ENCODE measurements at regions not wholly inside any gene's neighbourhood (a gene's known extent, or its start where the extent isn't known, plus 50 kb on each side); places are given as distances from the start of the nearest gene placed in this dataset.
"Not testable (repeated sequence)": the region's sequence is repeated elsewhere in the genome, so short reads cannot be mapped to it uniquely, and the experiment has no call there.

GRCh38 chr14:87813686-87814085, 179.3 kb downstream of the GALC start:
- no peak for DNase-seq

GRCh38 chr14:87813211-87813610, 179.8 kb downstream of the GALC start:
- DNase-seq: no peak

- DNase-seq: no peak
Measured at GRCh38 chr14:87811246-87811645, 181.7 kb downstream of the GALC start.

- DNase-seq: no peak
Measured at GRCh38 chr14:87810711-87811110, 182.3 kb downstream of the GALC start.

DNA sequence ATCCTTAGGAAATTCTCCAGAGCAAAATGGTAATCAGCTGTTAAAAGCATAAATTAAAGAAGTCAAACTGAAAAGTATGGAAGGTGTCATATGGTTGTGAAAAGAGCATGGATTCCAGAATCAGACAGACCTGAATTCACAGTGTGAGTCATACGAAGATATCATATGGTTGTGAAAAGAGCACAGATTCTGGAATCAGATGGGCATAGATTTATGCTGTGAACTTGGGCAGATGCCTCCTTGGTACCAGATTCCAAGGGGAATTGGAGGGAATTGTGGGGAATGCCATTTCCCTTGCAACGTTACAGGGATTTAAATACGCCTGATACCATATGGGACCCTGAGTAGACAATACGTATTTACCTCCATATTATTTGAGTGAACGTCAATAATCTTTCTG, 183.7 kb downstream of the GALC start:
- no peak for DNase-seq

DNA sequence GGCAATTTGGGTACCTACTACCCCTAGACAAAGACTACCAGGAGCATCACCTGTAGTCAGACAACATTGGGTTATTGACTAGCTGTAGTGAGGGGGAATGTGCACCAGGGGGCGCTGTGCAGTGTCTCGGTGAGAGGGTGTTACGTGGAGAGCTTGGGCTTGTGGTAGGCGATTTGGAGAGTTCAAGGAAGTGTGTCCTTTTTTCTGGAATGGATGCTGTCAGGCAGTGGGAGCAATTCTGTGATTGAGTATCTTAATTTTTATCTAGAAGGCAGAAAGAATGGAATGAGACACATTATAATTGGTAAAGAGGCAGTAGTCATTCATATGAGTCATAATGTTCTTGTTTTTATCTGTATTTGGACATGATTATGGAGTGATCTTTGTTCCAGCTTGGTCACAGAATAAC, 187.7 kb downstream of the GALC start:
- peak; percentile 23 for DNase-seq

GRCh38 chr14:87800216-87800615, 192.8 kb downstream of the GALC start:
- DNase-seq: no peak

DNA sequence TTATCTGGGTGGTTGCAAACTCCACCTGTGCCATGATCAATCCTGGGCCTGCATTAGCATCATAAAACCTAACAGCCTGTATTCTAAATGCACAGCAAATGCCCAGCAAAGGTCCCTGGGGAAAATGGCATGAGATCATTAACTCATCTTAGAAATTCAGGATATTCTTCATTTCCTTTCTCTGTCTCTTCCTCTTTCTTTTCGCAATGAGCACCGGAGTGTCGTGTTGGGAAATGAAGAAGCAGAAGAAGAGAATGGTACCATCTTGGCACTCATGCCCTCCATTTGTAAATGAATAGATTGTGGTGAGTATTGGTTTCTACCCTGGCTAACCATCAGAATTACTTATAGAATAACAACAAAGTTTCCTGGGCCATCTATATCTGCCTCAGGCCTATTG, 193.6 kb downstream of the GALC start:
- no peak for DNase-seq

- DNase-seq: no peak
Measured at GRCh38 chr14:87797001-87797400, 196.0 kb downstream of the GALC start.

DNA sequence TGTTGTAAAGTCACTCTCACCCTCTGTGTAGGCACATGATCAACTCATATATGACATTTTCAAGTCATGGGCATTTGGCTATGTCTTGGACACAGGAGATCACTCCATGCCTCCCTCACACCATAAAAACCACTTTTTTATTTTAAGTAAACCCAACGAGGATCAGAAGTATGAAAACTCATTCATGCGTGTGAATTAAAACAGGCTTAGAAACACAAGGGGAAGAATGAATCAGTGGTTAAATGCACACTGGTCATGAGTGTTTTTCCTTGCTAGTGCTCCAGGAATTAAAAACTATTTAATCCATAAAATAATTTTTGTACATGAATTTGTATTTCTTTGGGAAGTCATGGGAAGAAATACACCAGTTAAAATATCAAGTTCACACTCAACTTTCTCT, 198.4 kb downstream of the GALC start:
- DNase-seq: no peak

GRCh38 chr14:87785897-87786296, 207.1 kb downstream of the GALC start:
- DNase-seq: no peak

DNA sequence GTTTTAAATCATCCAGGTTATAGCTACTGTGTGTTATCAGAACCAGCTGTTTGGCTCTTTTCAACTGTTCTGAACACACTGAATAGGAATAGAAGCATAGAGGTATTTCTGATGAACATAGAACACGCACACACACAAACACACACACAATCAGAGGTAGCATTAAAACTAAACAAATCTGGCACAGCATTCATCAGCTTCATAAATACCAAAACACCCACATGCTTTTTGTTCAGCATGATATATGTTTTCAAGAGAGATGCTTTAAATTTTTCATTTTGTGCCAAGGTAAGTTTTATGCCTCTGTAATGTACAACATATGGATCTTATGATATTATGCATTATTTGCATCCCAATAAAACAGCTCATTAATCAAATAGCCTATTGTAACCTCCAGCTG, 208.6 kb downstream of the GALC start:
- DNase-seq: no peak

- no peak for DNase-seq
Measured at GRCh38 chr14:87783071-87783470, 209.9 kb downstream of the GALC start.

GRCh38 chr14:87772854-87773253, 220.1 kb downstream of the GALC start:
- no peak for DNase-seq

DNA sequence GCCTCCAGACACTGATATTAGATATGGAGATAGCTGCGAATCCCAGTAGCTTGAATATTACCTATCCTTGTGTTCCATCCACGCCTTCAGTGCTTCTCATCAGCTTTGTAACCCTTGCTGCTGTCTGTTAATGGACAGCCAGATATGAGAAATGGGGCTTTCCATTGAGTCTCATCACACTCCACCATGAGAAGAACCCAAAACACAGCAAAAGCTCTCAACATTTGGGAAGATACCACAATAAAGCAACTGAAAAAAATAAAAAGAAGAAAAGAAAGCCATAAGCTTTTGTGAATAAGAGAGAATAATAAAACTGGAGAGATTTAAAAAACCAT, 225.4 kb downstream of the GALC start:
- DNase-seq: no peak

GRCh38 chr14:87758876-87759275, 234.1 kb downstream of the GALC start:
- DNase-seq: no peak

DNA sequence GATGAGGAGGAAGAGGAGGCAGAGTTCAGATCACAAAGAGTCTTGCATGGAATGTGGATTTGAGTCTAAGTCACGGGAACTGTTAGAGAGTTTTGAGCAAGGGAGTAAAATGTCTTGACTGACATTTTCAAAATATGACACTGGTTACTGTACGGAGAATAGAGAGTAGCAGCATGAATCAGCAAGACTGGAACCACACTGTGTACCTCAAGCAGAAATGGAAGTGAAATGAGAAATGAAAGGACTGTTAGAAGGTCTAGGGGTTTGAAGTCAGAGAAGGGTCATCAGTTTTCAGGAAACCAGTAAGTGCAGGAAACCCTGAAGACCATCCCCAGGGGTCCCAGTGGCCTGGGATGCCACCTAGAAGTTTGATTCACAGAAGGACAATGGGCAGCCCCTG, 236.3 kb downstream of the GALC start:
- DNase-seq: no peak

- DNase-seq: no peak
Measured at GRCh38 chr14:87754520-87755223, 238.3 kb downstream of the GALC start.

DNA sequence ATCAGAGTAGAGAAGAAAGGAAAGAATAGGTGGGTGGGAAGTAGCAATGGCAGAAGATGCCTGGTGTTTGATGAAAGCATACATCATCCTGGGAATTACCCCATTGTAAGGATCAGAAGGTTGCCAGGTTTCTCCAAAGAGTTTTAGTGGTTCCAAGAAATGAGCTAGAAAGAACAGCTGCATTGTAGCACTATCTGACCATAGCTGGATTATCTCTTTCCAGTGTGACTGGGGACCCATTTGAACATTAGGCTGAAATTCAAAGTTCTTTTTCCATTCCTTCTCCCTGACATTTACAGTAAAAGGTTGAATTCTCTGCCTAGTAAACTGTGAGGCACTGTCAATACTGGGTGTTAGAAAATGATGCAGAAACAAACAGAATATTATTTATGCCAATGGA, 244.4 kb downstream of the GALC start:
- DNase-seq: no peak

DNA sequence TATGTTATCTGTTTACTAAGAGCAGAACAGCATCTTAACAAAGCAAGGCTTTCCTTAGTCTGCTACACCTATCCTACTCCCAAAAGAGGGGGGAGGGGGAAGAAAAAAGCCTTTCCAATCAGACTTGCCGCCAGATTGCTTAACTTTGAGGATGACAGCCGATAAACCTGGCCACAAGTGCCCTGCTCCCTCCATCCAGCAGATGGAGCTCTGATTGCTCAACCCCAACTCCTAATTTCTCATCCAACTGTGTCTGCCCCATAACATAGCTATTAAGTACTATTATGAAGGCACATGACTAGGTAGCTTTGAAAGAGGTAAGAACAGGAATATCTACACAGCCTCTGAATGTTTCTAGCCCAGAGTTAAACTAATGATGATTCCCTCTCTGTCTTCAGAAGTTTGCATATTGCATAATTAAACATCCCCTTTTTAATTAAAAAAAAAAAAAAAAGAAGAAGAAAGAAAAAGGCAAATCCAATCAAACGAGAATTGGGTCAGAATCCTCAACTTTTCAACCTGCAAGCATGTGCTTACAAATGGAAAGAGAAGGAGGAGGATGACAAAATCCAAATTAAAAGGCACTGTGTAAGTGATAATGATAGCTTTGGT, 247.4 kb downstream of the GALC start:
- DNase-seq: no peak

GRCh38 chr14:87734577-87735360, 258.2 kb downstream of the GALC start:
- DNase-seq: not testable (repeated sequence)

GRCh38 chr14:87733115-87733514, 259.9 kb downstream of the GALC start:
- DNase-seq: not testable (repeated sequence)

GRCh38 chr14:87732562-87732961, 260.4 kb downstream of the GALC start:
- DNase-seq: no peak

- no peak for DNase-seq
Measured at GRCh38 chr14:87725318-87725717, 267.7 kb downstream of the GALC start.

Data from CD4-positive, alpha-beta T cell treated with Interleukin-6 for 4 hours (primary cell).